Bronchial epithelial cell (primary cell): ENCODE measurements at regions not wholly inside any gene's neighbourhood (a gene's known extent, or its start where the extent isn't known, plus 50 kb on each side); places are given as distances from the start of the nearest gene placed in this dataset.
"Not testable (repeated sequence)": the region's sequence is repeated elsewhere in the genome, so short reads cannot be mapped to it uniquely, and the experiment has no call there.

Experiments
- DNase-seq: peaks from one replicate; pipeline ENCODE4 v3.0.0-alpha.2; 2010; ENCODE audit warnings: low read depth
- FAIRE-seq: peaks from 2 replicates; lab custom pipeline; 2011; peaks lifted over from hg19 to GRCh38; lab: Jason Lieb, UNC
- H3K27me3 ChIP-seq: 2 replicates; pipeline ENCODE4 v1.5.1; 2011; ENCODE audit warnings: low read length; ENCODE audit not compliant: control insufficient read depth, insufficient read depth
- H3K36me3 ChIP-seq: 2 replicates; pipeline ENCODE4 v1.5.1; 2011; ENCODE audit warnings: low read length; ENCODE audit not compliant: control insufficient read depth, insufficient read depth
- H3K4me3 ChIP-seq: 2 replicates; pipeline ENCODE4 v1.5.1; 2011; ENCODE audit warnings: mild to moderate bottlenecking, low read depth, low read length, control low read depth
- CTCF ChIP-seq: IDR thresholded peaks from 2 replicates; pipeline ENCODE4 v1.5.1; 2011; ENCODE audit warnings: mild to moderate bottlenecking, moderate library complexity, low read length, control low read depth, inconsistent platforms; ENCODE audit not compliant: insufficient read depth, severe bottlenecking

GRCh38 chr14:86911486-86911885, 1081.5 kb downstream of the GALC start:
- Histone ChIP-seq H3K36me3 (no peaks in the 10 kb centered on the region), H3K27me3 (no peaks in the 10 kb centered on the region), H3K4me3 (no peak overlapping the region)
- DNase-seq (no peak), FAIRE-seq (no peak)
- TF ChIP-seq CTCF = no peak

GRCh38 chr14:86905386-86905926, 1087.5 kb downstream of the GALC start:
- H3K27me3 ChIP-seq, H3K36me3 ChIP-seq, H3K4me3 ChIP-seq, FAIRE-seq, DNase-seq: not testable (repeated sequence)

- FAIRE-seq (no peak), DNase-seq (no peak)
- no peaks in the 10 kb centered on the region for H3K27me3 ChIP-seq
- no peak for TF ChIP-seq CTCF
- no peak overlapping the region for H3K4me3 ChIP-seq
- no peaks in the 10 kb centered on the region for H3K36me3 ChIP-seq
Observed at GRCh38 chr14:86902176-86902950, 1090.6 kb downstream of the GALC start.

- no peak for DNase-seq
- no peak for FAIRE-seq
- Histone ChIP-seq H3K27me3 (no peaks in the 10 kb centered on the region), H3K4me3 (no peak overlapping the region), H3K36me3 (no peaks in the 10 kb centered on the region)
- TF ChIP-seq CTCF = no peak
Observed at GRCh38 chr14:86897704-86898513, 1095.1 kb downstream of the GALC start.

- no peak for DNase-seq
- TF ChIP-seq CTCF = no peak
- no peak for FAIRE-seq
- Histone ChIP-seq H3K36me3 (no peaks in the 10 kb centered on the region), H3K4me3 (no peak overlapping the region), H3K27me3 (no peaks in the 10 kb centered on the region)
Observed at GRCh38 chr14:86897224-86897623, 1095.8 kb downstream of the GALC start.

GRCh38 chr14:86896701-86897100, 1096.3 kb downstream of the GALC start:
- no peaks in the 10 kb centered on the region for H3K27me3 ChIP-seq
- no peak overlapping the region for H3K4me3 ChIP-seq
- DNase-seq (no peak), FAIRE-seq (no peak)
- no peaks in the 10 kb centered on the region for H3K36me3 ChIP-seq
- TF ChIP-seq CTCF = no peak
